Keratinocyte (primary cell): ENCODE measurements at regions not wholly inside any gene's neighbourhood (a gene's known extent, or its start where the extent isn't known, plus 50 kb on each side); places are given as distances from the start of the nearest gene placed in this dataset.

ENCODE experiments used
- DNase-seq: peaks from one replicate; pipeline ENCODE4 v3.0.0-alpha.2; 2011; ENCODE audit warnings: low read depth, missing footprints, low spot score
- FAIRE-seq: peaks from 2 replicates; lab custom pipeline; 2011; peaks lifted over from hg19 to GRCh38; lab: Jason Lieb, UNC
- H2AFZ ChIP-seq: 2 replicates; pipeline ENCODE4 v1.6.0; 2012; ENCODE audit warnings: low read length, control low read depth, inconsistent platforms; ENCODE audit not compliant: control insufficient read depth
- H3K27ac ChIP-seq: 2 replicates; pipeline ENCODE4 v1.5.1; 2011; ENCODE audit warnings: low read length; ENCODE audit not compliant: control insufficient read depth, insufficient read depth
- H3K27me3 ChIP-seq: 3 replicates; pipeline ENCODE4 v1.6.0; 2011; ENCODE audit warnings: low read length; ENCODE audit not compliant: control insufficient read depth, insufficient read depth; ENCODE audit errors: extremely low read depth
- H3K36me3 ChIP-seq, 2 experiments: 2 replicates in 1 of 2; 3 replicates in 1 of 2; pipeline ENCODE4 v1.5.1; 2011; ENCODE audit warnings: low read length in 2 of 2, mild to moderate bottlenecking in 1 of 2; ENCODE audit not compliant: control insufficient read depth in 2 of 2, insufficient read depth in 2 of 2; ENCODE audit errors: extremely low read depth in 1 of 2
- H3K4me1 ChIP-seq: 3 replicates; pipeline ENCODE4 v1.5.1; 2011; ENCODE audit warnings: low read length; ENCODE audit not compliant: control insufficient read depth, insufficient read depth; ENCODE audit errors: extremely low read depth
- H3K4me2 ChIP-seq: 3 replicates; pipeline ENCODE4 v1.6.0; 2011; ENCODE audit warnings: low read depth, low read length; ENCODE audit not compliant: control insufficient read depth, insufficient read depth; ENCODE audit errors: extremely low read depth
- H3K4me3 ChIP-seq, 3 experiments: fragments of 200-600 bp in 1 of 3; sonication (generic) in 1 of 3; 2 replicates in 2 of 3; 3 replicates in 1 of 3; pipeline ENCODE4 v1.5.1; 2011 to 2016; ENCODE audit warnings: low read length in 3 of 3, mild to moderate bottlenecking in 3 of 3, control low read depth in 2 of 3, inconsistent platforms in 1 of 3, low read depth in 1 of 3, mixed read lengths in 1 of 3, mixed run types in 1 of 3, moderate library complexity in 1 of 3; ENCODE audit not compliant: control insufficient read depth in 2 of 3, insufficient read depth in 2 of 3; ENCODE audit errors: extremely low read depth in 1 of 3
- H3K79me2 ChIP-seq: 2 replicates; pipeline ENCODE4 v1.6.0; 2012; ENCODE audit warnings: low read length; ENCODE audit not compliant: control insufficient read depth, insufficient read depth
- H3K9ac ChIP-seq: 3 replicates; pipeline ENCODE4 v1.6.0; 2011; ENCODE audit warnings: low read length; ENCODE audit not compliant: control insufficient read depth, insufficient read depth; ENCODE audit errors: extremely low read depth
- H3K9me1 ChIP-seq: 3 replicates; pipeline ENCODE4 v1.6.0; 2011; ENCODE audit warnings: low read length; ENCODE audit not compliant: control insufficient read depth, insufficient read depth; ENCODE audit errors: extremely low read depth
- H3K9me3 ChIP-seq: 2 replicates; pipeline ENCODE4 v1.5.1; 2012; ENCODE audit warnings: low read depth, low read length; ENCODE audit not compliant: control insufficient read depth
- H4K20me1 ChIP-seq: 3 replicates; pipeline ENCODE4 v1.6.0; 2011; ENCODE audit warnings: low read length; ENCODE audit not compliant: control insufficient read depth, insufficient read depth; ENCODE audit errors: extremely low read depth
- EZH2 ChIP-seq: IDR thresholded peaks from one replicate; pipeline ENCODE4 v1.6.1; 2012; ENCODE audit warnings: inconsistent platforms, mild to moderate bottlenecking, low read length, moderate library complexity
- dilution Hi-C: fragments of 300-500 bp; cut with MboI; formaldehyde crosslinking; loops from one replicate; pipeline ENCODE4 v1.7.0; 2020; ENCODE audit warnings: low sequenced_read_pairs; ENCODE audit not compliant: extremely low pct_ligation_motif_present
- TF ChIP-seq, protein P1 (sequence below), 3 experiments: IDR thresholded peaks in 1 of 3; conservative IDR thresholded peaks in 1 of 3; optimal IDR thresholded peaks in 1 of 3; 2 replicates in 2 of 3; 3 replicates in 1 of 3; pipeline versions ENCODE3 to v1.5.1; 2011; ENCODE audit warnings: low read length in 3 of 3, mild to moderate bottlenecking in 3 of 3, moderate library complexity in 2 of 3, control low read depth in 1 of 3, inconsistent platforms in 1 of 3; ENCODE audit not compliant: insufficient read depth in 2 of 3; ENCODE audit errors: extremely low read depth in 1 of 3

GRCh38 chr9:11011696-11012095, 398.9 kb upstream of the PTPRD start:
- Histone ChIP-seq H3K4me3 (no peak overlapping the region), H3K4me2 (no peak overlapping the region), H3K9me3 (peaks cover 6% of the 10 kb centered on the region), H3K4me1 (peaks cover 4% of the 10 kb centered on the region), H3K9me1 (no peaks in the 10 kb centered on the region), H3K9ac (no peak overlapping the region), H3K27me3 (no peaks in the 10 kb centered on the region), H3K79me2 (no peaks in the 10 kb centered on the region), H3K27ac (no peak overlapping the region), H2AFZ (no peak overlapping the region), H4K20me1 (no peaks in the 10 kb centered on the region), H3K36me3 (no peaks in the 10 kb centered on the region)
- DNase-seq (no peak), FAIRE-seq (no peak)
- TF ChIP-seq, protein P1, sequence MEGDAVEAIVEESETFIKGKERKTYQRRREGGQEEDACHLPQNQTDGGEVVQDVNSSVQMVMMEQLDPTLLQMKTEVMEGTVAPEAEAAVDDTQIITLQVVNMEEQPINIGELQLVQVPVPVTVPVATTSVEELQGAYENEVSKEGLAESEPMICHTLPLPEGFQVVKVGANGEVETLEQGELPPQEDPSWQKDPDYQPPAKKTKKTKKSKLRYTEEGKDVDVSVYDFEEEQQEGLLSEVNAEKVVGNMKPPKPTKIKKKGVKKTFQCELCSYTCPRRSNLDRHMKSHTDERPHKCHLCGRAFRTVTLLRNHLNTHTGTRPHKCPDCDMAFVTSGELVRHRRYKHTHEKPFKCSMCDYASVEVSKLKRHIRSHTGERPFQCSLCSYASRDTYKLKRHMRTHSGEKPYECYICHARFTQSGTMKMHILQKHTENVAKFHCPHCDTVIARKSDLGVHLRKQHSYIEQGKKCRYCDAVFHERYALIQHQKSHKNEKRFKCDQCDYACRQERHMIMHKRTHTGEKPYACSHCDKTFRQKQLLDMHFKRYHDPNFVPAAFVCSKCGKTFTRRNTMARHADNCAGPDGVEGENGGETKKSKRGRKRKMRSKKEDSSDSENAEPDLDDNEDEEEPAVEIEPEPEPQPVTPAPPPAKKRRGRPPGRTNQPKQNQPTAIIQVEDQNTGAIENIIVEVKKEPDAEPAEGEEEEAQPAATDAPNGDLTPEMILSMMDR (optimal IDR thresholded peaks at IDR 0.05 in 1 of 3, IDR thresholded peaks at IDR 0.05 in 1 of 3, conservative IDR thresholded peaks at IDR 0.05 in 1 of 3; ENCODE audit: extremely low read depth in 1 of 3, insufficient read depth in 2 of 3, low read length in 3 of 3), result no peak
- dilution Hi-C loops, result no loop called here

GRCh38 chr9:11016081-11016480, 403.3 kb upstream of the PTPRD start:
- Histone ChIP-seq H2AFZ (no peak overlapping the region), H3K4me2 (no peak overlapping the region), H3K79me2 (no peaks in the 10 kb centered on the region), H3K4me1 (peaks cover 4% of the 10 kb centered on the region), H3K9me1 (no peaks in the 10 kb centered on the region), H3K9me3 (peaks cover 6% of the 10 kb centered on the region), H3K27me3 (no peaks in the 10 kb centered on the region), H3K36me3 (no peaks in the 10 kb centered on the region), H3K9ac (no peak overlapping the region), H3K27ac (no peak overlapping the region), H4K20me1 (no peaks in the 10 kb centered on the region), H3K4me3 (no peak overlapping the region)
- TF ChIP-seq EZH2, result no peak
- TF ChIP-seq, protein P1 (optimal IDR thresholded peaks at IDR 0.05 in 1 of 3, IDR thresholded peaks at IDR 0.05 in 1 of 3, conservative IDR thresholded peaks at IDR 0.05 in 1 of 3; ENCODE audit: extremely low read depth in 1 of 3, insufficient read depth in 2 of 3, low read length in 3 of 3), result no peak
- dilution Hi-C loops, result no loop called here
- DNase-seq (no peak), FAIRE-seq (no peak)
